ENCODE measurements at regions not wholly inside any gene's neighbourhood (a gene's known extent, or its start where the extent isn't known, plus 50 kb on each side); places are given as distances from the start of the nearest gene placed in this dataset.

DNA sequence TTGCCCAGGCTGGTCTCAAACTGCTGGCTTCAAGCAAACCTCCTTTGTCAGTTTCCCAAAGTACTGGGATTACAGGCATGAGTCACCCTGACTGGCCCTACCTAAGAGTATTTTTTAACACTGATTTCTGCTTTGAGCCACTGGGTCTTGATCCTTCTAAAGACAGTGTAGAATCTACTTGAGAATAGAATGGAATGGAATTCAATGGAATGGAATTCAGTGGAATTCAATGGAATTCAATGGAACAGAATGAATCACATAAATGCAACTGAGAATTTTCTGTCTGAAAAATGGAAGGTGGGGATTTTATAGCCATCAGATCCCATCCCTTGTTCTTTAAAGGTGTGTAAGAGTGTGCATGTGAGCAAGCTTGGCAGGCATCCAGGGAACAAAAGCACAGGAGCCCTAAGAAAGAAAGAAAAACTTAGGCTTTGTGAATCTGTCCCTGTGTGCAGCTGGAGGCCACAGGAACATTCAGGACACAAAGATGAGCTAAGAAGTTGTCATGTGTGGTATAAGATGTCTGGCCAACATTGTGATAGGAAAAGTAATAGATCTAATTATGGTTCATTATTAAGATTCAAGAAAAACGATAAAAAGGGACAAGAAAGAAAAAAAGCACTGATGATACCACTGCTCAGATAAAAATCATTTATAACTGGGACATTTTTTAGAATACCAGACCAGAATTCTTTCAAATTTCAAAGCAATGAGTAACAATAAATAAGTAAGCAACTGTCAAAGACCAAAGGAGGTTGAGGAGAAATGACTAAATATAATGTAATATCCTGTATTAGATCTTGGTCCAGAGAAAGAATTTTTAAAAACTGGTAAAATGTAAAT, 681.0 kb upstream of the GJE1 start:
- DNase-seq (ENCODE audit: low read depth in 2 of 2), result no peak

DNA sequence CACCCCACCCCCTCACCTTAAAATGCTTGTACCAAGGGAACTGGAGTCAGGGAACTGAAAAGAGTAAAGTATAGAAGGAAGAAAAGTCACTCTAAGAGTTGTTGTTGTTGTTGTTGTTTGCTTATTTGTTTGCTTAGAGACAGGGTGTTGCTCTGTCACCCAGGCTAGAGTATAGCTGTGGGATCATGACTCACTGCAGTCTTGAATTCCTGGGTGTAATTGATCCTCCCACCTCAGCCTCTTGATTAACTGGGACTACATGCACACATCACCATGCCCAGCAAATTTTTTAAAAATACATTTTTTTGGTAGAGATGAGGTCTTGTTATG, 681.6 kb upstream of the GJE1 start:
- DNase-seq (ENCODE audit: low read depth in 2 of 2), result no peak

GRCh38 chr6:141445928-141446628, 686.6 kb upstream of the GJE1 start:
- DNase-seq (ENCODE audit: low read depth in 2 of 2), result no peak

DNA sequence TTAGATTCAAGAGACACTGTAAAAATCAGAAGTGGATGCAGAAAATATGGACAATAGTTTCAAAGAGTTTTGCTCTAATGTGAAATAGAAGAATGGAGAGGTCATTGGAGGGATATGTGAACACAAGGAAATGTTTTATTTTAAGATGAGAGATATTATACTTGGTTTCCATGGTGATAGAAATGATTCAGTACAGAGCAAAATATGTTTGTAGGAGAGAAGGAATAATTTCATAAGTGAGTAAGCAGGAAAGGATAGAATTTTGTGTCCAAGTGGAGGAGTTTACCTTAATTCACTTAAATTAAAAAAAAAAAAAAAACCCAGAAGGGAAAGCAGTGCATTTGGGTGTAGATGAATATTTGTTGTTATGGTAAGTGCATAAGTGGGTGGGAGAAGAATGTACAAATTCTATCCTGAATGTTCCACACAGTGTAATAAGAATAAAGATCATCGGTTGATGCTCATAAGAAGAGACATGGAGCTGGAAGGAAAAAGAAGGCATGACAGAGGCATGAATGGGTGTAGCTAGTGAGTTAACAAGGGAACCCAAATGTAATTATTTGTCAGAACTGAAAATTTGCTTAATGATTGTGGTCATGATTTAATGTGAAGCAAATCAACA, 688.9 kb upstream of the GJE1 start:
- no peak for DNase-seq (ENCODE audit: low read depth in 2 of 2)

GRCh38 chr6:141443032-141443431, 689.7 kb upstream of the GJE1 start:
- no peak for DNase-seq (ENCODE audit: low read depth in 2 of 2)

DNA sequence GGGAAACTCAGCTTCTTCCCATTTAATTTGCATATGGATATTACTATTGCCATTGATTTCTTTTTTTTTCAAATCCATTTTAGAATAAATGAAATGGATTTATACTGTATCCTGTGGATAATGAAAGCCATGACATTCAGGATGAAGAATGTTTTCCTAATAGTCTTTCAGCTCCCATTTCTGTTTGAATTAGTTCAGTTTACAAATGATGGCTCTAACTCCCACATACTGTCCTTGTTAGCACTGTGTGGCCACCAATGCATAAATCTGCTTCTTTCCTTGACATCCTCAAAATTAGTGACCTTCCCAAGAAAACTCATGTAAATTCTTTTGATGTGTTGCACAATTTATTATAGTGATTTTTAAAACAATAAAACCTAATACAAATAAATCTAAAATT, 693.2 kb upstream of the GJE1 start:
- DNase-seq (ENCODE audit: low read depth in 2 of 2), result no peak

DNA sequence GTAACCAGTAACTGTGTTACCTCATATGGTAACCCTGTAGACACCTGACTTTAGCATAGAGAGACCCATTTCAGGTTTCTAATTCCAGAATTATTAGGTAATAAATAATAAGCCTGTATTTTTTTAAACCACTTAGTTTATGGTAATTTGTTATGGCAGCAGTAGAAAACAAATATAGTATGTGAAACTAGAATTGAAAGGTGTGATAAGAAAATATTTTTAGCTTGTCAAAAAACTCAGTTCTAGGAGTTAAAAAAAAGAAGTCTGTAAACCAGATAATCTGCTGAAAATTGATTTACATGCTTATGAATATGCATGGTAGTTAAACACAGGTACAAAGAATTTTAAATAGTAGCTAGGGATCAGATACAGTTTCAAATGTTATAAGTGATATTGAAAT, 695.0 kb upstream of the GJE1 start:
- no peak for DNase-seq (ENCODE audit: low read depth in 2 of 2)

- DNase-seq (ENCODE audit: low read depth in 2 of 2), result no peak
These were observed 695.7 kb upstream of the GJE1 start for GRCh38 chr6:141437011-141437410.

DNA sequence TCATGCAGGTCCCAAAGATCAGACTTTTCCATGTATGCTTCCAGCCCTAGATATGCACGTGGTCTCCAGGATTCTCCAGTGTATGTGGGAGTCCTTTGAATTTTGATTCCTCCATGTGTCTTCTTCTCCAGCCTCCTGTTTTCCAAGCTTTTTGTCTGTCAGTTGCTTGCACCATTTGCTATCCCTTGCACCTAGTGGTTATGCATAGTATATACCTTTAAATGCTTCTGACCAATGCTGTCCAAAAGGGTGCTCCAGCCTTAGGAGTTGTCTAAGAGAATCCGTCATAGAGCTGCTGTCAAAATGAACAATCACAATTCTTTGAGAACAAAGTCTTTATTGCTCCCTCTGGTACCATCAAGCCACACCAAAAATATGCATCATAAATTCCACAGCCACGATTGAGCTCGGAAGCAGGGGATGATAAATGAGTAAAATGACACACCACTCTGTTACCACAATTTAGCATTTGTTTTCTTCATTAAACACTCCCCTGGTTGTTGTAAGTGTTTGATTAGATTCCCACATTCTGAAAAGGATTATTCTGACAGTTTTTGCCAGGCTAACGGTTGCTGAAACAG, 706.2 kb upstream of the GJE1 start:
- DNase-seq (ENCODE audit: low read depth in 2 of 2), result no peak

DNA sequence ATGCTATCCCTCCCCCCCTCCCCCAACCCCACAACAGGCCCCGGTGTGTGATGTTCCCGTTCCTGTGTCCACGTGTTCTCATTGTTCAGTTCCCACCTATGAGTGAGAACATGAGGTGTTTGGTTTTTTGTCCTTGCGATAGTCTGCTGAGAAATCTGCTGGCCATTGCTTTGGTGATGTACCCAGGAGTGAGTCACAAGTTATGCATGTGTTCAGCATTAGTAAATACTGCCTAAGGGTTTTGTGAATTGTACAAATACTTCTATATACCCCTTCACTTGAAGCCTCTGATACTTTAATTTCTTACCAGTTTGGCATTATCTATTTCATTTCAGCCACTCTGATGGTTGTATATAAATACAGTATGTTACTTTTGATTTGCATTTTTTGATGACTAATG, 711.3 kb upstream of the GJE1 start:
- DNase-seq (ENCODE audit: low read depth in 2 of 2), result no peak

DNA sequence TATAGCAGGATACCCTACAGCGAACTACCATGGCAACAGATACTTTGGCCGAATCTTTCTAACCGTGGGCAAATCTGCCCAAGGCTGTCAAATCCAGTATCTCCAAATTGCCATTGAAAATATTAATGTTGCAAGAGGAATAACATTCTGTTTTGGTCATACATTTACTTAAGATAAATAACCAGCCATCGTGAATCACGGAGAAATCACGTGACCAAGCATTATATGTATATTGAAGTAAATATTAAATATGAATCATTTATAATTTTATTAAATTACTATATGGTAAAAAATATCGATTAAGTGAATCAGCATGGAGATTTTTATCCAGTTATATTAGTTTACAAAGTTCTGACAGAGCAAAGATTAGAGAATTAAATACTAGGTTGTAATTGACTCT, 714.6 kb upstream of the GJE1 start:
- no peak for DNase-seq (ENCODE audit: low read depth in 2 of 2)

DNA sequence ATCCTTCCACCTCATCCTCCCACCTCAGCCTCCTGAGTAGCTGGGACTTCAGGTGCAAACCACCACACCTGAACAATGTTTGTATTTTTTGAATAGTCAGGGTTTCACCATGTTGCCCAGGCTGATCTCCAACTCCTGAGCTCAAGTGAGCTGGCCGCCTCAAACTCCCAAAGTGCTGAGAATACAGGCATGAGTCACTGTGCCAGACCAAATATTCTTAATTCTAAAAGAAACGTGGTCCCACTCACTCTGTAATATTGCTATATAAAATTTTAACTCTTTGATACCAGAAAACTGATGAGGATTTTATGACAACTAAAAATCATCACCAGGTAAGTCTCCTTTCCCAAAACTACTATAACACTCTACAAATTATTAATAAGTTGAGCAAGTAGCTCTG, 716.8 kb upstream of the GJE1 start:
- no peak for DNase-seq (ENCODE audit: low read depth in 2 of 2)

GRCh38 chr6:141413196-141413595, 719.5 kb upstream of the GJE1 start:
- no peak for DNase-seq (ENCODE audit: low read depth in 2 of 2)

GRCh38 chr6:141406761-141407160, 726.0 kb upstream of the GJE1 start:
- DNase-seq (ENCODE audit: low read depth in 2 of 2), result no peak

DNA sequence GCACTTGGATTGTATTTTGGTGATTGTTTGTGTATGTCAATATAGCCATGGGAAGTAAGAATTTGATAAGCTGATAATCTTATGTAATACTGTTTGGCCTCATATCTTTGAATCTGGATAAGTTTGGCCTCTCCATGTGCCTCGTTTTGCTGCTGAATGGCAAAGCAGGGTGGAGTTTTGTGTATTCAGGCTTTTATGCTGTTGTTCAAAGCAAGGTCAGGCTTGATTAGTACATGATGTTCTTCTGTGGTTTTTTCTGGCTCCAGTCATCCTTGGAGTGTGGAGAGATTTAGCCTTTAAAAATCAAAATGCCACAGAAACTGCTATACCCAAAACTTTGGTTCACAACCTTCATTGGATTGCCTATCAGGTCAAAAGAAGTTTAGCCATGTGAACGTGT, 728.9 kb upstream of the GJE1 start:
- no peak for DNase-seq (ENCODE audit: low read depth in 2 of 2)

- DNase-seq (ENCODE audit: low read depth in 2 of 2), result no peak
These were observed 729.6 kb upstream of the GJE1 start for GRCh38 chr6:141403103-141403502.

GRCh38 chr6:141402489-141402888, 730.2 kb upstream of the GJE1 start:
- no peak for DNase-seq (ENCODE audit: low read depth in 2 of 2)

GRCh38 chr6:141401851-141402250, 730.9 kb upstream of the GJE1 start:
- DNase-seq (ENCODE audit: low read depth in 2 of 2), result no peak

- DNase-seq (ENCODE audit: low read depth in 2 of 2), result no peak
These were observed 731.6 kb upstream of the GJE1 start for GRCh38 chr6:141401168-141401567.

DNA sequence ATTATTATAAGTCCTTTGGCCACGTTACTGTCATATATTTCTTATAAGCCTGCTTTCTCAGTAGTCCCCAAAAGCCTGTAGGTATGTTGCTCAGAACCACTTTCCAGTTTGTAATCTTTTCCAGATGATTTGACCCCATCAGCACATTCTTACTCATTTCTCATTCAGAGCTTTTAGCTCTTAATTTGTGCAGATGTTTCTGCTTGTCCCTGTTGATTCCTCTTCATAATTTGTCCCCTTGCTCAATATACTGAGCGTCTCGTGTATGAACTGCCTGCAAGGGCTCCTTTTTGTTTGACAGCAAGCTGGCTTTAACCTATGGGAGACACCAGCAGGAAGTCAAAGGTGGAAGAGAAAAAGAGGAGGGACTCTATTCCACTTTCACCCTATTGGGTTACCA, 733.8 kb upstream of the GJE1 start:
- DNase-seq (ENCODE audit: low read depth in 2 of 2), result no peak

DNA sequence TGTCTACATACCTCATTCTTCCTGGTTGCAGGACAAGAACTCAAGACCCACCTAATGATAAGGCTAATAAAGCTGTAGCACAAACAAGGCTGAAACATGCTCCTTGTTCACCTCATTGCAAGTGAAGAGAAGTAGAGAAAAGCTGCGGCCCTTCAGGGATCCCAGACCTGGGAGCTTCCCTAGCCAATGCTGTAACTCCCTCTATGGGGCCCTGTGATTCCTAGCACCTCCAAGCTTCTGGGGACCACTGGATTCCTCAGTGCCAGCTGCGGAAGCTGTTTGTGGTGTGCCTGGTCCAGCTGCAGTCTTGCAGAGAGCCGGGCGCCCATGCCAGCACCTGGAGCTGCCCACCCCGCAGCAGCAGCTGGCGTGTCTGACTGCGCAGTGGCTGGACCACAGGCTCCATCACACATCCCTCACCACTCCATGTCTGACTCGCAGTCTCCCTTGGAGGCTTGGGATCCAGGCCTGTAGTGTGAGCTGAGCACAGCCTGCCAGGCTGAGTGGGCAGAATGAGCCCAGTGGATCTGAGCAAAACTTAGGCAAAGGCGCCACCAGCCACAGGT, 737.2 kb upstream of the GJE1 start:
- DNase-seq (ENCODE audit: low read depth in 2 of 2), result no peak

DNA sequence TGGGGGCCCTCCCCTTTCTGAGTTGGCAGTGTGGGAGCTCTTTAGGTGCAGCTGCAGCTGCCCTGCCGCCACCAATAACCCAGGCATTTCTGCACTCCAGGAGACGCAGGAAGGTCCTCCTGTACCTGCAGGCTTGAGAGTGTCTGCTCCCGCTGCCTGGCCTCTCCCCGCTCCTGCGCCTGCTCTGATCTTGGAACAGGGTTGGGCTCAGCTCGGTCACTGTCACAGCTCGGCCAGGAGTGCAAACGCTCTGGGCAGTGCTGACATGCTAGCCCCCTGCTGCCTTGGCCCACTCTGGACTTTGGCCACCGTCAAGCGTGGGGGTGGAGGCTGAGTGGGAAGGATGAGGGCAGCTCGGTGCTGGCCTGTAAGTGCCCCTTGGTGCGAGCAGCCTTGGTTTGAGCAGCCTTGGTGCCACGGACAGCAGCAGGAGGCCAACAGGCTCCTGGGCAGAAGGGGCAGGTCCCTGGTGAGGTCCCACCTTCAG, 738.1 kb upstream of the GJE1 start:
- no peak for DNase-seq (ENCODE audit: low read depth in 2 of 2)

Measured in stimulated activated CD8-positive, alpha-beta memory T cell treated with anti-CD3 and anti-CD28 coated beads, Interleukin-7, amount 100 ng/mL, for 4 hours (primary cell).